Stimulated activated naive B cell treated with anti-CD40 and anti-IgM and Interleukin-4, amounts not matched to agents 10 μg/mL and 1 μg/mL and 100 μg/mL, for 72 hours (primary cell): ENCODE measurements at regions not wholly inside any gene's neighbourhood (a gene's known extent, or its start where the extent isn't known, plus 50 kb on each side); places are given as distances from the start of the nearest gene placed in this dataset.

Source experiments
- ATAC-seq, 2 donors: fragments of 150-1000 bp; cut with Tn5 transposase; replicated peaks; 2 replicates each; pipeline ENCODE4 v1.10.0; 2021; ENCODE audit warnings: moderate library complexity in 1 of 2
- DNase-seq: peaks from one replicate; pipeline ENCODE4 v3.0.0; 2021
- H3K27ac Mint-ChIP-seq: one replicate; pipeline ENCODE4 v1.8.0; 2022; ENCODE audit warnings: mild to moderate bottlenecking, mixed read lengths
- H3K27me3 Mint-ChIP-seq, 2 donors: one replicate each; pipeline ENCODE4 v1.8.0; 2022; ENCODE audit warnings: mixed read lengths in 2 of 2
- H3K36me3 Mint-ChIP-seq, 2 donors: one replicate each; pipeline ENCODE4 v1.8.0; 2022; ENCODE audit warnings: mixed read lengths in 2 of 2, mild to moderate bottlenecking in 1 of 2
- H3K4me1 Mint-ChIP-seq, 2 donors: one replicate each; pipeline ENCODE4 v1.8.0; 2022; ENCODE audit warnings: mixed read lengths in 2 of 2, mild to moderate bottlenecking in 1 of 2
- H3K4me3 Mint-ChIP-seq, 2 donors: one replicate each; pipeline ENCODE4 v1.8.0; 2022; ENCODE audit warnings: mild to moderate bottlenecking in 2 of 2, mixed read lengths in 2 of 2, moderate library complexity in 1 of 2
- H3K9me3 Mint-ChIP-seq, 2 donors: one replicate each; pipeline ENCODE4 v1.8.0; 2022; ENCODE audit warnings: mixed read lengths in 2 of 2, mild to moderate bottlenecking in 1 of 2

GRCh38 chr1:217336724-217337123, 294.2 kb downstream of the GPATCH2 start:
- Mint-ChIP-seq H3K9me3 (peaks cover 0 to 1% of the 10 kb centered on the region in 2 donors), H3K27ac (no peak overlapping the region), H3K36me3 (no peaks in the 10 kb centered on the region), H3K4me1 (no peaks in the 10 kb centered on the region), H3K27me3 (no peaks in the 10 kb centered on the region), H3K4me3 (no peak overlapping the region)
- DNase-seq, result no peak
- no peak for ATAC-seq

DNA sequence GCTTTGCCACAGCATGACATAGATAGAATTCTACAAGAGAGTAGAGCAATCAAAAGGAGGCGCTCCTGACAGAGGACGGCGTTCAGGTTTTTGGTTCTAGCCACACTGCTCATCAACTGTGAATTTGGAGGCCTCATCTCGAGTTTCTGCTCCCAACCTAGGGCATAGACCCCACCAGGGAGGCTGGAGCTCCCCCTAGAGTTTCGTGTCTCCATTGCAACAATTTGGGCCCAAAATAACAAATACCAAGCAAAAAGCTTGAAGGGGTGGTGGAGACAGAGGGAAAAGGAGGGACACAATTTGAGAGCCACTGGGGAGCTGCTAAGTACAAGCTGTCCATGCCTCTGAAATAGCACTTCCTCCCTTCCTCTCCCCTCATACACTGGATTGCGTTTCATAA, 297.0 kb downstream of the GPATCH2 start:
- H3K4me3 Mint-ChIP-seq, result no peak overlapping the region
- no peaks in the 10 kb centered on the region for H3K27me3 Mint-ChIP-seq
- peaks cover 8 to 12% of the 10 kb centered on the region in 2 donors for H3K9me3 Mint-ChIP-seq
- no peak for DNase-seq
- H3K27ac Mint-ChIP-seq, result no peak overlapping the region
- ATAC-seq, result no peak
- H3K4me1 Mint-ChIP-seq, result no peaks in the 10 kb centered on the region
- no peaks in the 10 kb centered on the region for H3K36me3 Mint-ChIP-seq

GRCh38 chr1:217332431-217333065, 298.3 kb downstream of the GPATCH2 start:
- Mint-ChIP-seq H3K27me3 (no peaks in the 10 kb centered on the region), H3K4me3 (no peak overlapping the region)
- DNase-seq, result no peak

GRCh38 chr1:217331698-217332097, 299.2 kb downstream of the GPATCH2 start:
- Mint-ChIP-seq H3K36me3 (no peaks in the 10 kb centered on the region), H3K4me1 (no peaks in the 10 kb centered on the region), H3K27ac (no peak overlapping the region), H3K27me3 (no peaks in the 10 kb centered on the region), H3K9me3 (peaks cover 8 to 12% of the 10 kb centered on the region in 2 donors), H3K4me3 (no peak overlapping the region)
- DNase-seq, result no peak
- no peak for ATAC-seq

More at GRCh38 chr1:217332431-217333065, 298.3 kb downstream of the GPATCH2 start:
- no peak for ATAC-seq
- no peak overlapping the region for H3K27ac Mint-ChIP-seq
- H3K9me3 Mint-ChIP-seq, result peaks cover 8 to 12% of the 10 kb centered on the region in 2 donors
- H3K4me1 Mint-ChIP-seq, result no peaks in the 10 kb centered on the region
- H3K36me3 Mint-ChIP-seq, result no peaks in the 10 kb centered on the region

- Mint-ChIP-seq H3K9me3 (peaks cover 8 to 12% of the 10 kb centered on the region in 2 donors), H3K4me1 (no peaks in the 10 kb centered on the region), H3K27me3 (no peaks in the 10 kb centered on the region), H3K36me3 (no peaks in the 10 kb centered on the region), H3K4me3 (no peak overlapping the region), H3K27ac (no peak overlapping the region)
- DNase-seq (no peak), ATAC-seq (no peak)
Measured at GRCh38 chr1:217327901-217328300, 303.0 kb downstream of the GPATCH2 start.

GRCh38 chr1:217322834-217323233, 308.1 kb downstream of the GPATCH2 start:
- H3K27ac Mint-ChIP-seq, result no peak overlapping the region
- no peaks in the 10 kb centered on the region for H3K27me3 Mint-ChIP-seq
- no peaks in the 10 kb centered on the region for H3K4me1 Mint-ChIP-seq
- H3K9me3 Mint-ChIP-seq, result no peaks in the 10 kb centered on the region
- DNase-seq, result no peak
- H3K36me3 Mint-ChIP-seq, result no peaks in the 10 kb centered on the region
- no peak overlapping the region for H3K4me3 Mint-ChIP-seq
- peak; percentile 84 to 85 for ATAC-seq

DNA sequence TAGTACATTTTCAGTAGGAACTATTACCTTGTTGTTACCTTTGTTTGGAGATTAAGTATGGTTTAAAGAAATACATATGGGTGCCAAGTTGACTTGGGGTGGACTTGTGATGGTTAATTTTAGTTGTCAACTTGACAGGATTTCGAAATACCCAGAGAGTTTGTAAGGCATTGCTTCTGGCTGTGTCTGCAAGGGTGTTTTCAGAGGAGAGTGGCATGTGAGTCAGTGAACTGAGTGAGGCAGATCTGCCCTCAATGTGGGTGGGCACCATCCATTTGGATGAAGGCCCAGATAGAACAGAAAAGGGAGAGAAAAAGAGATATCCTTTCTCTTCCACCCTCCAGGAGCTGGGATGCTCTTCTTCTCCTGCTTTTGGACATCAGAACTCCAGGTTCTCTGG, 315.5 kb downstream of the GPATCH2 start:
- Mint-ChIP-seq H3K36me3 (no peaks in the 10 kb centered on the region), H3K9me3 (no peaks in the 10 kb centered on the region), H3K4me1 (no peaks in the 10 kb centered on the region), H3K4me3 (no peak overlapping the region), H3K27me3 (no peaks in the 10 kb centered on the region), H3K27ac (no peak overlapping the region)
- DNase-seq, result no peak
- ATAC-seq, result no peak

- Mint-ChIP-seq H3K36me3 (no peaks in the 10 kb centered on the region), H3K27ac (no peak overlapping the region), H3K27me3 (no peaks in the 10 kb centered on the region), H3K9me3 (no peaks in the 10 kb centered on the region), H3K4me3 (no peak overlapping the region), H3K4me1 (no peaks in the 10 kb centered on the region)
- DNase-seq, result no peak
- ATAC-seq, result no peak
Measured at GRCh38 chr1:217313096-217313495, 317.8 kb downstream of the GPATCH2 start.

DNA sequence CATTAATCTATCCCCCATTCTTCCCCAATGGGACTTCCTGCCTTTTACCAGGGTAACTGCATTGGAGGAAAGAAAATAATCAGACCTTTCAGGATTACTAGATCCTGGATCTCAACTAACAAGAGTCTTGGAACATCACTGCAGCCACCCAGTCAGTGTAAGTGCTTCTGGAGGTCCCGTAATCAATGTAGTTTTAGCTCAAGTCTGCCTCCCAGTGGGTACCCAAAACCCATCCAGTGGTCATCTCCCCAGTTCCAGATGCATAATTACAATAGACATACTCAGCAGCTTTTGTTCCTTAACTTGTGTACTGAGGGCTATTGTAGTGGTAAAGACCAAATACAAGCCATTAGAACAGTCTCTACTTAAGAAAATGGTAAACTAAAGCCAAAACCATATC, 319.1 kb downstream of the GPATCH2 start:
- no peaks in the 10 kb centered on the region for H3K36me3 Mint-ChIP-seq
- no peak overlapping the region for H3K27ac Mint-ChIP-seq
- no peak for ATAC-seq
- no peaks in the 10 kb centered on the region for H3K27me3 Mint-ChIP-seq
- no peak overlapping the region for H3K4me3 Mint-ChIP-seq
- no peaks in the 10 kb centered on the region for H3K9me3 Mint-ChIP-seq
- DNase-seq, result no peak
- no peaks in the 10 kb centered on the region for H3K4me1 Mint-ChIP-seq

DNA sequence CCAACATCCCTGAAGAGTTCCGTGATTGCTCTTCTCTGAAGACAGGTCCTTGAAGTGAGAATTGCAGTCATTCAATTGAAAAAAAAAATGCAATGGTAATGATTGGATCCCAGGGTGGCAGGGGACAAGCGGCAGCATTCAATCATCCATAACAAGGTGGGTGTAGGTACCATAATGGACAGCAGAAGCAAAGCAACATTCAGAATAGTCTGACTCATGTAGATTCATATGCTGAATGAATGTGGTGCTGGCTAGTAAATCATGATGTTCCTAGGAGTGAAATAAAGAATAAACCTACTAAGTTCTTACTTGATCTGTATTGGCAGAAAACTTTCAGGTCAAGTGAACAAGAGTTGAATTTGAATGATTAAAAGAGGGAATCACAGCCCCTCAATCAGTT, 319.6 kb downstream of the GPATCH2 start:
- Mint-ChIP-seq H3K27ac (no peak overlapping the region), H3K4me1 (no peaks in the 10 kb centered on the region), H3K9me3 (no peaks in the 10 kb centered on the region), H3K4me3 (no peak overlapping the region), H3K36me3 (no peaks in the 10 kb centered on the region), H3K27me3 (no peaks in the 10 kb centered on the region)
- ATAC-seq (no peak), DNase-seq (no peak)

GRCh38 chr1:217281332-217281731, 349.6 kb downstream of the GPATCH2 start:
- no peak for ATAC-seq
- no peak for DNase-seq
- Mint-ChIP-seq H3K4me1 (no peaks in the 10 kb centered on the region), H3K9me3 (peaks cover 0 to 8% of the 10 kb centered on the region in 2 donors), H3K27me3 (no peaks in the 10 kb centered on the region), H3K4me3 (no peak overlapping the region), H3K36me3 (no peaks in the 10 kb centered on the region), H3K27ac (no peak overlapping the region)

GRCh38 chr1:217275655-217276398, 355.1 kb downstream of the GPATCH2 start:
- DNase-seq, result no peak
- Mint-ChIP-seq H3K27ac (no peak overlapping the region), H3K9me3 (peaks cover 0 to 3% of the 10 kb centered on the region in 2 donors), H3K4me3 (no peak overlapping the region), H3K4me1 (no peaks in the 10 kb centered on the region), H3K36me3 (no peaks in the 10 kb centered on the region), H3K27me3 (no peaks in the 10 kb centered on the region)
- ATAC-seq, result no peak

GRCh38 chr1:217274927-217275654, 355.8 kb downstream of the GPATCH2 start:
- Mint-ChIP-seq H3K27ac (no peak overlapping the region), H3K4me1 (no peaks in the 10 kb centered on the region), H3K9me3 (peaks cover 0 to 3% of the 10 kb centered on the region in 2 donors), H3K27me3 (no peaks in the 10 kb centered on the region), H3K4me3 (no peak overlapping the region), H3K36me3 (no peaks in the 10 kb centered on the region)
- ATAC-seq, result no peak
- no peak for DNase-seq

DNA sequence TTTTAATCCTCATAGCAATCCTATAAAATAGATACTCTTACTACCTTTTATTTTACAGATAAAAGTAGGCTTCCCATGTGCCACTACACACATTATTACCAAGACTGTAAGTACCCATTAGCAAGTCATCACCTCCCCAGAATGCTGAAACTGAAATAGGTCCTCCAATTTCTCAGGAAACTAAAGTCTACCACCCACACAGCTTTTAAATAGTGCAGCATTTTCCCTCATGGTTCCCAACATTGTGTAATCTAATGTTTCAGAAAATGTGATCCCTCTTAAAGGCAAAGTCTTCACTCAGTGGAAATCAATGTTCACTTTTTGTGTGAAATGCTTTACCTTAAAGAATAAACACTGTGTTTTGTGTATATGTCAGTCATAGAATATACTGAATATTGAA, 356.5 kb downstream of the GPATCH2 start:
- Mint-ChIP-seq H3K36me3 (no peaks in the 10 kb centered on the region), H3K4me3 (no peak overlapping the region), H3K27me3 (no peaks in the 10 kb centered on the region), H3K9me3 (peaks cover 0 to 3% of the 10 kb centered on the region in 2 donors), H3K27ac (no peak overlapping the region), H3K4me1 (no peaks in the 10 kb centered on the region)
- DNase-seq (no peak), ATAC-seq (no peak)

GRCh38 chr1:217273866-217274265, 357.0 kb downstream of the GPATCH2 start:
- H3K9me3 Mint-ChIP-seq, result peaks cover 0 to 3% of the 10 kb centered on the region in 2 donors
- ATAC-seq (no peak), DNase-seq (no peak)
- no peaks in the 10 kb centered on the region for H3K36me3 Mint-ChIP-seq
- no peaks in the 10 kb centered on the region for H3K4me1 Mint-ChIP-seq
- H3K4me3 Mint-ChIP-seq, result no peak overlapping the region
- no peaks in the 10 kb centered on the region for H3K27me3 Mint-ChIP-seq
- no peak overlapping the region for H3K27ac Mint-ChIP-seq
